Osteocyte (in vitro differentiated cells): ENCODE measurements at regions not wholly inside any gene's neighbourhood (a gene's known extent, or its start where the extent isn't known, plus 50 kb on each side); places are given as distances from the start of the nearest gene placed in this dataset.

Experiments used
- DNase-seq: peaks from one replicate; pipeline ENCODE4 v3.0.0; 2021; ENCODE audit warnings: mixed read lengths; ENCODE audit not compliant: unreplicated experiment; ENCODE audit errors: extremely low spot score
- H3K27ac Mint-ChIP-seq: one replicate; pipeline ENCODE4 v1.8.0; 2021; ENCODE audit warnings: mild to moderate bottlenecking, mixed read lengths; ENCODE audit not compliant: unreplicated experiment
- H3K27me3 Mint-ChIP-seq: one replicate; pipeline ENCODE4 v1.8.0; 2021; ENCODE audit warnings: mixed read lengths; ENCODE audit not compliant: unreplicated experiment
- H3K36me3 Mint-ChIP-seq: one replicate; pipeline ENCODE4 v1.8.0; 2021; ENCODE audit warnings: mixed read lengths; ENCODE audit not compliant: unreplicated experiment
- H3K4me1 Mint-ChIP-seq: one replicate; pipeline ENCODE4 v1.8.0; 2021; ENCODE audit warnings: mixed read lengths; ENCODE audit not compliant: unreplicated experiment
- H3K4me3 Mint-ChIP-seq: one replicate; pipeline ENCODE4 v1.8.0; 2021; ENCODE audit warnings: mild to moderate bottlenecking, moderate library complexity, mixed read lengths; ENCODE audit not compliant: unreplicated experiment
- H3K9me3 Mint-ChIP-seq: one replicate; pipeline ENCODE4 v1.8.0; 2021; ENCODE audit warnings: mixed read lengths; ENCODE audit not compliant: unreplicated experiment
- TF ChIP-seq, protein P1 (sequence below): fragments of 200-600 bp; sonication (generic); IDR thresholded peaks from 2 replicates; pipeline ENCODE4 v1.5.0; 2021; ENCODE audit warnings: antibody characterized with exemption, mild to moderate bottlenecking, moderate library complexity

DNA sequence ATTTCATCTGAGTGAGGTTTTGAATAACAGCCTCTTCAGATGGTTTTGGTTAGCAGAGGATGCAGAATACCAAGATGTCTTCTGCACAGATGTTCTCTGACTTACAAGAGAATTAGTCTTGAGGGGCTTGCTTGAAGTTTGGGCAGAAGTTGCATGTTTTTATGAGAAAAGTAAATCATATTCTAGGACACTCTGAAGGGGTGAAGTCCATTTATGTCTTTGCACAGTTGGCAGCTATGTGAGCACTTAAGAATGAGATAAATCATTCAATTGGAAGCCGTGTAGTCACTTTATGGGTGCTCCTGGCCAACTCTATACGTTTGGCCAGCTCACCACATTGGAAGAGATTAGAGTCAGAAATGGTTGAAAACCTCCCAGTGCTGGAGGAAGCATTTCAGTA, 252.7 kb upstream of the KCNIP4 start:
- Mint-ChIP-seq H3K4me3 (no peak overlapping the region), H3K27ac (no peak overlapping the region), H3K36me3 (no peaks in the 10 kb centered on the region), H3K4me1 (no peaks in the 10 kb centered on the region), H3K27me3 (peaks cover 14% of the 10 kb centered on the region), H3K9me3 (no peaks in the 10 kb centered on the region)
- TF ChIP-seq, protein P1, sequence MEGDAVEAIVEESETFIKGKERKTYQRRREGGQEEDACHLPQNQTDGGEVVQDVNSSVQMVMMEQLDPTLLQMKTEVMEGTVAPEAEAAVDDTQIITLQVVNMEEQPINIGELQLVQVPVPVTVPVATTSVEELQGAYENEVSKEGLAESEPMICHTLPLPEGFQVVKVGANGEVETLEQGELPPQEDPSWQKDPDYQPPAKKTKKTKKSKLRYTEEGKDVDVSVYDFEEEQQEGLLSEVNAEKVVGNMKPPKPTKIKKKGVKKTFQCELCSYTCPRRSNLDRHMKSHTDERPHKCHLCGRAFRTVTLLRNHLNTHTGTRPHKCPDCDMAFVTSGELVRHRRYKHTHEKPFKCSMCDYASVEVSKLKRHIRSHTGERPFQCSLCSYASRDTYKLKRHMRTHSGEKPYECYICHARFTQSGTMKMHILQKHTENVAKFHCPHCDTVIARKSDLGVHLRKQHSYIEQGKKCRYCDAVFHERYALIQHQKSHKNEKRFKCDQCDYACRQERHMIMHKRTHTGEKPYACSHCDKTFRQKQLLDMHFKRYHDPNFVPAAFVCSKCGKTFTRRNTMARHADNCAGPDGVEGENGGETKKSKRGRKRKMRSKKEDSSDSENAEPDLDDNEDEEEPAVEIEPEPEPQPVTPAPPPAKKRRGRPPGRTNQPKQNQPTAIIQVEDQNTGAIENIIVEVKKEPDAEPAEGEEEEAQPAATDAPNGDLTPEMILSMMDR: no peak
- DNase-seq: no peak

DNA sequence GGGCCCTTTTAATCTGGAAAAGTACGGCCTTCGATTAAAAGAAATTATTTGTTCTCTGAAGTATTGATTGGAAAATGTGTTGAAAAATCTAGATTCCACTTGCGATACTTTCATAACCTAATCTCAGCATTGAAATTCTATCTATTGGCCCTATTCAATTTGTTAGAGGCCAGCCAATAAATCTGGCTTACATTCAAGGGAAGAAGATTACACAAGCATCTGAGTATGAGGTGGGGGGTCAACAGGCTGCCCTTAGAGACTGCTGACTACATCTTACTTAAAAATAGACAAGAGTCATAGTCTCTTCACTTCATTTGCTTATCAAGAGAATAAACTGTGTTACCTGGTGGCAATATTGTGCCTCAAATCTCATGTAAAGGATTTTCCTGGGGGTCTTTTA, 248.0 kb upstream of the KCNIP4 start:
- no peak for DNase-seq
- H3K4me1 Mint-ChIP-seq: peaks cover 7% of the 10 kb centered on the region
- H3K27ac Mint-ChIP-seq: no peak overlapping the region
- no peak overlapping the region for H3K4me3 Mint-ChIP-seq
- no peaks in the 10 kb centered on the region for H3K9me3 Mint-ChIP-seq
- no peaks in the 10 kb centered on the region for H3K36me3 Mint-ChIP-seq
- peaks cover 8% of the 10 kb centered on the region for H3K27me3 Mint-ChIP-seq
- TF ChIP-seq, protein P1: no peak

DNA sequence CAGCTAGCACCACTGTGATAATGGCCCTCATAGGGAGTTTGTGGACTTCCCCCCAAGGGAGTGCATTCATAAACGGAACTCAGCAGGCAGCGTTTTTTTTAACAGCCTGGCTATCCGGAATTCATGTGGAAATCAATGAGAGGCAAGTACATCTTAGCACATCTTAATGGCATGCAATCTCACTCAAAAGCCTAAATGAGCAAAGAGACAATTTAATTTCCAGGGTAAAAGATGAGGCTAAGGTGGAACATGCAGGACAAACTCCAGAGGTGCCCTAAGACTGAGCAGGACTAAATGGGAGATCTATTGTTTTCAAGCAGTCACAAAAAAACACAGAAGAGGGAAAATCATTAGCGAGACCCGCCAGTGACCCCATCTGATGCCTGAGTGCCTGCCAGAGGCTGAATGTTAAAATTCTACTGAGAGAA, 243.5 kb upstream of the KCNIP4 start:
- Mint-ChIP-seq H3K4me3 (no peak overlapping the region), H3K4me1 (peaks cover 12% of the 10 kb centered on the region)
- no peak for DNase-seq

DNA sequence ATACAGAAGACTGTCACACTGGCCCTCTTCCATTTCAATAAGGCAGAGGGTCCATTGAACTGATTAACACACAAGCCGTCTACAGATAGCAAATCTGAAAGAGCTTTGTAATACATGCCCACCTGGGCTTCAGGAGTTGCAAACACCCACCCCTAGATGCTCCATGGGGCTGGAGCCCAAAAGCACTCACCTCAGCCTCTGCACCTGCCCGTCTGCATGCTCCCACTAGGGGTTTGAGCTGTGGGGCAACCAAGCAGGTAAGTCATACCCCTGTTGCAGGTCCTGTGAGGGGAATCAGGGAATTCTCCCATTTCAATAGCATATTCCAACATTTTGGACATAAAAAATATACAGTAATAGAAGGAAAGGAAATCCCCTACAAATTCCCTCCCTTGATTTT, 243.0 kb upstream of the KCNIP4 start:
- H3K9me3 Mint-ChIP-seq: no peaks in the 10 kb centered on the region
- H3K27me3 Mint-ChIP-seq: peaks cover 3% of the 10 kb centered on the region
- H3K4me3 Mint-ChIP-seq: no peak overlapping the region
- TF ChIP-seq, protein P1: no peak
- H3K36me3 Mint-ChIP-seq: no peaks in the 10 kb centered on the region
- DNase-seq: no peak
- peaks cover 12% of the 10 kb centered on the region for H3K4me1 Mint-ChIP-seq
- H3K27ac Mint-ChIP-seq: no peak overlapping the region

More for the DNA sequence above, 243.5 kb upstream of the KCNIP4 start:
- H3K9me3 Mint-ChIP-seq: no peaks in the 10 kb centered on the region
- H3K27me3 Mint-ChIP-seq: peaks cover 3% of the 10 kb centered on the region
- no peak overlapping the region for H3K27ac Mint-ChIP-seq
- H3K36me3 Mint-ChIP-seq: no peaks in the 10 kb centered on the region
- TF ChIP-seq, protein P1: no peak

DNA sequence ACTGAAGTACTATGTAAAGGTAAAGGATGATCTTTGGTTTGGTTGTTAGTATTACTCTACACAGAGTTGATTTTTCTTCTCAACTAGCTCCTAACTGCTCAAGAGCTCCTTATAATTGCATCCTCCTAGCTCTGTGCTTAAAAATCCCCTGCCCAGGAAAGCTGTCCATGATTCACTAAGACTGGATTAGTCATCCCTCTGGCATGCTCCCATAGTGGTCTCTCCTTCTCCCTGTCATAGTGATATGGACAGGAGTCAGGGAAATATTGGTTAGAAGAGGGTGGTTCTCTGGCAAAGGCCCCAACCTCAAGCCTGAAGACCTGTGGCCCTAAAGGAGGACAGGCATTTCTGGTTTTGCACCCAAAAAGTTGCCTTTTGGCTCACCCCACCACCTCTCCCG, 242.3 kb upstream of the KCNIP4 start:
- TF ChIP-seq, protein P1: no peak
- DNase-seq: no peak
- no peak overlapping the region for H3K27ac Mint-ChIP-seq
- no peaks in the 10 kb centered on the region for H3K36me3 Mint-ChIP-seq
- H3K4me1 Mint-ChIP-seq: peaks cover 12% of the 10 kb centered on the region
- peaks cover 3% of the 10 kb centered on the region for H3K27me3 Mint-ChIP-seq
- H3K9me3 Mint-ChIP-seq: no peaks in the 10 kb centered on the region
- no peak overlapping the region for H3K4me3 Mint-ChIP-seq
